ENCODE measurements at regions not wholly inside any gene's neighbourhood (a gene's known extent, or its start where the extent isn't known, plus 50 kb on each side); places are given as distances from the start of the nearest gene placed in this dataset.

- DNase-seq (ENCODE audit: low spot score) (no peak), ATAC-seq (ENCODE audit: low read depth) (no peak)
- Histone ChIP-seq H3K9me3 (ENCODE audit: severe bottlenecking) (no peaks in the 10 kb centered on the region), H3K4me1 (ENCODE audit: insufficient read depth, poor library complexity, severe bottlenecking) (no peaks in the 10 kb centered on the region), H3K4me3 (ENCODE audit: severe bottlenecking) (no peak overlapping the region), H3K36me3 (ENCODE audit: low read depth) (no peaks in the 10 kb centered on the region), H3K27ac (ENCODE audit: poor library complexity, severe bottlenecking) (no peak overlapping the region), H3K27me3 (ENCODE audit: insufficient read depth, poor library complexity, severe bottlenecking) (no peaks in the 10 kb centered on the region)
- TF ChIP-seq CTCF (IDR thresholded peaks at IDR 0.05; ENCODE audit: poor library complexity, severe bottlenecking) = no peak
Observed at GRCh38 chr2:82165377-82165776, 1860.8 kb upstream of the LRRTM1 start.

GRCh38 chr2:82158150-82158549 lies 1853.6 kb upstream of the LRRTM1 start:
- no peaks in the 10 kb centered on the region for H3K9me3 ChIP-seq (ENCODE audit: severe bottlenecking)
- no peak overlapping the region for H3K4me3 ChIP-seq (ENCODE audit: severe bottlenecking)
- H3K27ac ChIP-seq (ENCODE audit: poor library complexity, severe bottlenecking) = no peak overlapping the region
- no peak for ATAC-seq (ENCODE audit: low read depth)
- TF ChIP-seq CTCF (IDR thresholded peaks at IDR 0.05; ENCODE audit: poor library complexity, severe bottlenecking) = no peak
- no peaks in the 10 kb centered on the region for H3K4me1 ChIP-seq (ENCODE audit: insufficient read depth, poor library complexity, severe bottlenecking)
- H3K27me3 ChIP-seq (ENCODE audit: insufficient read depth, poor library complexity, severe bottlenecking) = no peaks in the 10 kb centered on the region
- no peaks in the 10 kb centered on the region for H3K36me3 ChIP-seq (ENCODE audit: low read depth)
- DNase-seq (ENCODE audit: low spot score) = no peak

GRCh38 chr2:82155469-82155868 lies 1850.9 kb upstream of the LRRTM1 start:
- no peaks in the 10 kb centered on the region for H3K9me3 ChIP-seq (ENCODE audit: severe bottlenecking)
- H3K36me3 ChIP-seq (ENCODE audit: low read depth) = no peaks in the 10 kb centered on the region
- no peak for TF ChIP-seq CTCF (IDR thresholded peaks at IDR 0.05; ENCODE audit: poor library complexity, severe bottlenecking)

GRCh38 chr2:82143343-82143742 lies 1838.8 kb upstream of the LRRTM1 start:
- no peak for ATAC-seq (ENCODE audit: low read depth)
- Histone ChIP-seq H3K27ac (ENCODE audit: poor library complexity, severe bottlenecking) (no peak overlapping the region), H3K9me3 (ENCODE audit: severe bottlenecking) (no peaks in the 10 kb centered on the region), H3K4me3 (ENCODE audit: severe bottlenecking) (no peak overlapping the region), H3K36me3 (ENCODE audit: low read depth) (no peaks in the 10 kb centered on the region), H3K4me1 (ENCODE audit: insufficient read depth, poor library complexity, severe bottlenecking) (peaks cover 3% of the 10 kb centered on the region), H3K27me3 (ENCODE audit: insufficient read depth, poor library complexity, severe bottlenecking) (no peaks in the 10 kb centered on the region)
- no peak for TF ChIP-seq CTCF (IDR thresholded peaks at IDR 0.05; ENCODE audit: poor library complexity, severe bottlenecking)
- no peak for DNase-seq (ENCODE audit: low spot score)

More at GRCh38 chr2:82155469-82155868, 1850.9 kb upstream of the LRRTM1 start:
- DNase-seq (ENCODE audit: low spot score) (no peak), ATAC-seq (ENCODE audit: low read depth) (no peak)
- H3K27ac ChIP-seq (ENCODE audit: poor library complexity, severe bottlenecking) = no peak overlapping the region
- H3K4me3 ChIP-seq (ENCODE audit: severe bottlenecking) = no peak overlapping the region
- H3K27me3 ChIP-seq (ENCODE audit: insufficient read depth, poor library complexity, severe bottlenecking) = no peaks in the 10 kb centered on the region
- H3K4me1 ChIP-seq (ENCODE audit: insufficient read depth, poor library complexity, severe bottlenecking) = no peaks in the 10 kb centered on the region

GRCh38 chr2:82139979-82140611 lies 1835.5 kb upstream of the LRRTM1 start:
- H3K9me3 ChIP-seq (ENCODE audit: severe bottlenecking) = no peaks in the 10 kb centered on the region
- no peak overlapping the region for H3K27ac ChIP-seq (ENCODE audit: poor library complexity, severe bottlenecking)
- TF ChIP-seq CTCF (IDR thresholded peaks at IDR 0.05; ENCODE audit: poor library complexity, severe bottlenecking) = no peak
- ATAC-seq (ENCODE audit: low read depth) (no peak), DNase-seq (ENCODE audit: low spot score) (no peak)
- no peaks in the 10 kb centered on the region for H3K36me3 ChIP-seq (ENCODE audit: low read depth)
- no peak overlapping the region for H3K4me3 ChIP-seq (ENCODE audit: severe bottlenecking)
- peaks cover 3% of the 10 kb centered on the region for H3K4me1 ChIP-seq (ENCODE audit: insufficient read depth, poor library complexity, severe bottlenecking)
- no peaks in the 10 kb centered on the region for H3K27me3 ChIP-seq (ENCODE audit: insufficient read depth, poor library complexity, severe bottlenecking)

Measured in RWPE2 (cell line).